HG03095 (cell line): ENCODE measurements at regions not wholly inside any gene's neighbourhood (a gene's known extent, or its start where the extent isn't known, plus 50 kb on each side); places are given as distances from the start of the nearest gene placed in this dataset.
"Not testable (repeated sequence)": the region's sequence is repeated elsewhere in the genome, so short reads cannot be mapped to it uniquely, and the experiment has no call there.

Source experiments
- ATAC-seq: cut with Tn5 transposase; IDR thresholded peaks from one replicate; pipeline ENCODE4 v1.9.1; 2021; ENCODE audit warnings: moderate library complexity; ENCODE audit not compliant: unreplicated experiment

DNA sequence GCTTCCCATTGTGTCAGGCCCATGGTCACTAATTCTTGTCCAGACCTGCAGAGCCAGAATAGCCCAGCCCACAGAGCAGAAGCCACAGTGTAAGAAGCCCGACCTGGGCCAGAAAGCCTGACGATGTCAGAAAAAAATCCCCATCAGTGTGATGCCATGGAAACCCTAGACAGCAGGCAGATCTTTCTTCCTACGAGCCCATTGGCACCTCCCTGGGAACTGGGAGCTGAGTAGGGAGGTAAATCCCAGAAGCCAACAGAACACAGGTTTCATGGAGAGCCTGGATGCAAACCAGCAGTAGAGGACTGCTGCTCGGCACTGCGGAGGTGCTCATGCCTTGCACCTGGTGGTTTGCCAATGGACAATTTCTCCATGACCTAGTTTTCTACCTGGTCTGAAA is 82.2 kb upstream of the SLC22A16 start:
- ATAC-seq = no peak

GRCh38 chr6:110557199-110557598 is 80.8 kb upstream of the SLC22A16 start:
- no peak for ATAC-seq

DNA sequence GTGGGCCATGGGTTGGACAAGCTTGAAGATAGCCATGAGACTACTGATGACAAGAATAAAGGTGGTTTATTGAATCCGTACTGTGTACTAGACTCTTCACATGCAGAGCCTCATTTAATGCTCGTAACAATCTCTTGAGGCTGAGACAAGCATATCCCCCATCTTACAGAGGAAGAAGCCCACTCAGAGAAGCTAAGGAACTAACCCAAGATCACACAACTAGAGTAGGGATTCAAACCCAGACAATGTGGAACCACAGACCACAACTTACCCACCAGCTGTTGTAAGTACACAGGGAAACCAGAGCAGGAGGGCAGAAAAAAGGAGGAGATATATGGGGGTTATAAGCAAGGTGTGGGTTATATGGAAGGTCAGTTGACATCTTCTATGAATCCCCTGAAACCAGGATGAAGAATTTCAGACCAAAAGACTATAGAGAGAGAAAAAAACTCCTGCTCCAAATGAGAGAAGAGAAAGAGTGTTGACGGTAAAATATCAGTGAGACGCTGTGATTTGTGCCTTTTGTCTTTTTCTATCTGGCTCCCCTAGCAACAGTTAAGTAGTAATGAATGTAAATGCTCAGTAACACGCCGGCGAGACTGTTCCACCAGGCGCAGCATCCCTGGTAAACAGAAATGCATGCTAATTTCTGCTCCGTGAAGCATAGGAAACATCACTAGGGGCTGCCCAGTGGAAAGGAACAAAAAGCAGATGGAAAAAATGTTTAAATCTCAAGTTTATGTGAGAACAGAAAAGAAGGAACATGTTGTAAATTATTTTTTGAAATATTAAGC is 80.1 kb upstream of the SLC22A16 start:
- no peak for ATAC-seq

GRCh38 chr6:110554966-110555460 is 78.6 kb upstream of the SLC22A16 start:
- no peak for ATAC-seq

- ATAC-seq = no peak
Observed at GRCh38 chr6:110554441-110554840, 78.0 kb upstream of the SLC22A16 start.

- ATAC-seq = no peak
Observed at GRCh38 chr6:110552901-110553641, 76.7 kb upstream of the SLC22A16 start.

DNA sequence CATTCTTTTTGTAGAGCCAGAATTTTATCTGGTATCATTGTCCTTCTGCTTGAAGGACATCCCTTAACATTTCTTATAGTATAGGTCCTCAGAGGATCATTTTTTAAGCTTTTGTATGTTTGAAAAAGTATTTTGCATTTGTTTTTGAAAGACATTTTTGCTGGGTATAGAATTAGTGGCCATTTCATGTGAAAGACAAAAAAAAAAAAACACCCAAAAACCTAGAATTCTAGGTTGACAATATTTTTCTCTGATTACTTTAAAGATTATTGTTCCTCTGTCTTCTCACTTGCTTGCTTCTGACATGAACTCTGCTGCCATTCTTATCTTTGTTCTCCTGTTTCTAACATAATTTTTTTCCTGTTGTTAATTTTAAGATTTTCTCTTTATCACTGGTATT is 75.7 kb upstream of the SLC22A16 start:
- no peak for ATAC-seq

GRCh38 chr6:110551088-110551487 is 74.7 kb upstream of the SLC22A16 start:
- no peak for ATAC-seq

- no peak for ATAC-seq
Observed at GRCh38 chr6:110550353-110550752, 73.9 kb upstream of the SLC22A16 start.

DNA sequence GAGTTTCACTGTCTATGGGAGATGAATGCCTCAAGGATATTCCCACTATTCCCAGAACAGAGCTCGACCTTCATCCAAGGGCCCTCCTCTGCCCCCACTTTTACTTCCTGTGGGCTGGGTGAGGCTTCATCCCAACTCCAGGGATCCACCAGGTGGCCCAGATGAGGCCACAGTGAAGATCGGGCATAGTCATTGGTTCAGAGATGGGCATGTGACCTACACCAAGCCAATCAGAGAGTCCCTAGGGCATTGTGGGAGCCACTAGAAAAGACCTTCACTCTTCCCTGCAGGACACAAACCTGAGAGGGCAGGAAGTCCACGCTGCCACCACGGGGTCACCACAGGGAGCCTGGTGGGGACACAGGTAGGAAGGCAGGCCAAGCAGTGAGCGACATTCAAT is 72.9 kb upstream of the SLC22A16 start:
- no peak for ATAC-seq

DNA sequence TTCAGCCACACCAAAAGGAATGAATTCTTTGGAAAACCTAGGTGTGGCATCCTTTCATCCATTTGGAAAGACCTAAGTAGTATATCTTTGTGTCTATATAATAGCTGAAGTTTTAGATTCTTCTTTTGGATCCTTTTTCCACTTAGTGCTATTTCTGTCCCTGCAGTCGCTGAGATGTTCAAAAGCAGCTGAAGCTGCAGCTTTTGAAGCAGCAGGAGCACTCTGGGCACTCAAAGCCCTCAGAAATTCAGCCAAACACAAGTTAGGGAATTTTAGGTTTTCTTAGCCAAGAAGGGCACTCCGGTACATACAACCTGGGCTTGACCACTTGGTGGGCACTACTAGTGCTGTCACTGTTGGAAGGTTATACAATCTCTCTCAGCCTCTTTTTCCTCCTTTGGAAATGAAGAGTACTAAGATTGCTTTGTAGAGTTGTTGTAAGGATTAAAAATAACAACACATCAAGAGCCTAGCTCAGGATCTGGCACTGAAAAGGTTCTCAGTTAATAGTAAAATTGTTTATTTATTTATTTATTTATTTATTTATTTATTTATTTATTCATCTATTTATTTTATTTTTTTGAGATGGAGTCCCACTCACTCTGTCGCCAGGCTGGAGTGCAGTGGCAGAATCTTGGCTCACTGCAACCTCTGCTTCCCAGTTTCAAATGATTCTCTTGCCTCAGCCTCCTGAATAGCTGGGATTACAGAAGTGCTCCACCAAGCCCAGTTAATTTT is 71.9 kb upstream of the SLC22A16 start:
- no peak for ATAC-seq

GRCh38 chr6:110547266-110547964 is 71.0 kb upstream of the SLC22A16 start:
- no peak for ATAC-seq

GRCh38 chr6:110545081-110545872 is 68.9 kb upstream of the SLC22A16 start:
- no peak for ATAC-seq

- no peak for ATAC-seq
Observed at GRCh38 chr6:110544472-110544871, 68.1 kb upstream of the SLC22A16 start.

- no peak for ATAC-seq
Observed at GRCh38 chr6:110543106-110543505, 66.7 kb upstream of the SLC22A16 start.

DNA sequence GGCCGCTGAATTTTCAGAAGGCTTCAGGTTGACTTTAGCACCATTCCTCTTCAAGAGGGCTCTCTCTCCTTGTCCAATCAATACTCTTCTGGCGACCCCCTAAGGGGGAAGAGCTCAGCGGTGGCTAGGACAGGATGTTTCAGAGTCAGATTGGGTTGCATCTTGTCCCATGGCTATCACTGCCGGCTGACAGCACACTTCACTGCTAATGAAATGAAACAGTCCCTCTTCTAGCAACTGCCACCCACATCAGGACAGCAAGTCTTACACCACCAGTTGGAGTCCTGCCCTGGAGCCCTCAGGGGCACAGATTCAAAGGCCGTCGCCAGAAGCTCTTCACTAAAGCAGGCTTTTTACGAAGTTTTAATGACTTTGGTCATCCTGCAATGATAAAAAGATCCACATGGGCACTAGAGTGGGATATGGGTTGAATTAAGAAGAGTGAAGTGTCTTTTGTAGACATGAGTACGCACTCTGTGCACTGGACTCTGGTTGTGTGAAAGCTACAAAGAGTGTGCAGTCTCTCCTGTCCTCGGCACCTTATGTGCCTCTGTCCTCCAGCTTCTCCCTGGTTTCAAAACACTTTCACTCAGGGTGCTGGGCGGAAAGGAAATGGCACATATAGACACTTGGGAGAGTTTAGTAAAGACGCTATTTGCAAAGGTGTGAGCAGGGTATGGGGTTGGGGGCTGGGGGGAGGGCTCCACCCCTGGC is 66.1 kb upstream of the SLC22A16 start:
- no peak for ATAC-seq

- no peak for ATAC-seq
Observed at GRCh38 chr6:110541701-110542309, 65.4 kb upstream of the SLC22A16 start.

- ATAC-seq = not testable (repeated sequence)
Observed at GRCh38 chr6:110539277-110540019, 63.0 kb upstream of the SLC22A16 start.
